ENCODE measurements at regions not wholly inside any gene's neighbourhood (a gene's known extent, or its start where the extent isn't known, plus 50 kb on each side); places are given as distances from the start of the nearest gene placed in this dataset.
"Not testable (repeated sequence)": the region's sequence is repeated elsewhere in the genome, so short reads cannot be mapped to it uniquely, and the experiment has no call there.

DNA sequence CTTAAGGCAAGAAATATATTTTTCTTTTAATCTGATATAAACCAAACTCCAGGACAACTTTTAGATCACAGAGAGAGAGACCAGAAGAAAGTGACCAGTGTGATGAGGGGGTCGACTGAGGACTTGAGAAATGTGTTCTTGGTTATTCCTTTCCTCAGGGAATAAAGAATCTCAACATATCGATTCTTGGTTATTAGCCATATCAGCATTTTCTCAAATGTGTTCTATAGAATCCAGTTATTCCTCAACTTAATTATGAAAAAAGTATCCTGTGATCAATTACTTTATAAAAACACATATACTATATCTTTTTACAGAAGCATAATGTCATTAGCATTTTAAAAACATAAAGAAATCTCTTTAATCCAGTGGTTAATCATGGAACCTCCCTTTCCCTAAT is 222.1 kb upstream of the FAM3C start:
- DNase-seq = no peak

DNA sequence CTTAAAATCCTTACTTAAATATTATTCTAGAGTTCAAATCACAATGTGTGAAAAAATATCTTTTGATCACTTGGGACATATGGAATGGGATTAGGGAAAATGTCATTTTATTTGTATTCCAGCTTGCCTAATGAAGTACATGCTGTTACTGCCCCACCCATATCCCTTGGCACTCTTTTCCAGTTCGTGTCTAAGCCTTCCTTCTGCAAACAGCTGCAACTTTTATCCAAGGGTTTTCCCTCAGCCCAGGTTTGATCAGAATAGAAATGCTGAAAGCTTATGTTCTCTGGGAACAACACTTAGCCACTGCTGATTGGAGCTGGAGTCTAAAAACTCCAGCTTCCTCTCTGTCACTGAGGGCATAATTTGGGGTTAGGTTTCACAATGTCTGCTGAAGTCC is 214.1 kb upstream of the FAM3C start:
- no peak for DNase-seq

DNA sequence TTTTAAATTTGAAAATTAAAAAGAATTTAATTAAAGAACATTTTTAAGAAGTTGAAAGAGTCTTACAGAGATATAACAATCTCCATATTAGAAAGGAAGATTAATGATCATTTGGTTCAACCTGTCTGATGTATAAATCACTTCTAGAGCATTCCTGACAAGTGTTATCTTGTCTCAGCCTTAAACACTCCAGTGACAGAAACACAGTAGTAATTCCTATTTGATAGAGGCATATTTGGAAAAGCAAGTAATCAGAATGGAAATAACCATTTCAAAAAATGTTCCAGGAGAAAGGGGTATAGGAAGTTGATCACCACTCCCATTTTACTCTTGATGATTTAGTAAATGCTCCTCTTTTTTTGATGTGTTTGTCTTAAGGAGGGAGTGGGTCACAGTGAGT is 213.1 kb upstream of the FAM3C start:
- no peak for DNase-seq

DNA sequence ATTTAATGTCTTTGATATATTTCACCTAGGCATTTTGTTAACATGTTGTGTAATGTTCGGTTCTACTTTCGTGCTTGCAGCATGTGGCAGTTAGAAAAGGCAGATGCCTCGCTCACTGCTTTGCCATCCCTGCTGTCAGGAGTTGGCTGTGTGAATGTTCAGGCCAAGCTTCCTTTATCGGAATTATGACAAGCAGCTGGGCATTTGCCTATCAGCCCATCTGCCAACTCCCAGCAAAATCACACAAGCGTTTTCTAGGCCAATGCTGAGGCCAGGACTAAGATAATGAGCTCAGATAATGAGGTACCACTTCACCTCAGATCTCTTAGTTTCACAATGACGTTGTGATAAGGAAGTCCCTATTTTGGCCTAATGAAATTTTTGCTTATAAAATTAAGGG is 212.7 kb upstream of the FAM3C start:
- peak; percentile 52 for DNase-seq

DNA sequence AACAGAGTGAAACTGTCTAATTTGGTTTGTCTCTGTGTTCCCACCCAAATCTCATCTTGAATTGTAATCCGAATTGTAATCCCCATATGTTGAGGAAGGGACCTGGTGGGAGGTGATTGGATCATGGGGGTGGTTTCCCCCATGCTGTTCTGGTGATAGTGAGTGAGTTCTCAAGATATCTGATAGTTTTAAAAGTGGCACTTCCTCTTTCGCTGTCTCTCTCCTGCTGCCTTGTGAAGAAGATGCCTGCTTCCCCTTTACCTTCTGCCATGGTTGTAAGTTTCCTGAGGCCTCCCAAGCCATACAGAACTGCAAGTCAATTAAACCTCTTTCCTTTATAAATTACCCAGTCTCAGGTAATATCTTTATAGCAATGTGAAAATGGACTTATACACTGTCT is 212.1 kb upstream of the FAM3C start:
- not testable (repeated sequence) for DNase-seq

DNA sequence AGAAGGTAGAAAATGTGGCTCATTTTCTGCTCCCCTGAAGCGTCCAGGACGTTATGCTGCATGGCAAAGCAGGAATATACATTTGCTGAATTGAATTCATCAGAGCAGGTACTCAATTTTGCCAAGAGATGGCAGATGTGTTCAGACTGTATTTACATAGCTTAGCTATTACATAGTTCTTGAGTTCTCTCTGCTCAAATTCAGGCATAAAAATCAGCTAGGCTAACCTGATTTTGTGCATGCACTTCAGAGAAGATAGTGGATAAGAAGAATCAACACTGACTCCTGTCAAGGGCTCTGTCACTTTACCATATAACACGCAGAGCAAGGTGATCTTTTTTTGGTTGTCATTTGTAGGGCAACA is 209.2 kb upstream of the FAM3C start:
- DNase-seq = peak; percentile 41

DNA sequence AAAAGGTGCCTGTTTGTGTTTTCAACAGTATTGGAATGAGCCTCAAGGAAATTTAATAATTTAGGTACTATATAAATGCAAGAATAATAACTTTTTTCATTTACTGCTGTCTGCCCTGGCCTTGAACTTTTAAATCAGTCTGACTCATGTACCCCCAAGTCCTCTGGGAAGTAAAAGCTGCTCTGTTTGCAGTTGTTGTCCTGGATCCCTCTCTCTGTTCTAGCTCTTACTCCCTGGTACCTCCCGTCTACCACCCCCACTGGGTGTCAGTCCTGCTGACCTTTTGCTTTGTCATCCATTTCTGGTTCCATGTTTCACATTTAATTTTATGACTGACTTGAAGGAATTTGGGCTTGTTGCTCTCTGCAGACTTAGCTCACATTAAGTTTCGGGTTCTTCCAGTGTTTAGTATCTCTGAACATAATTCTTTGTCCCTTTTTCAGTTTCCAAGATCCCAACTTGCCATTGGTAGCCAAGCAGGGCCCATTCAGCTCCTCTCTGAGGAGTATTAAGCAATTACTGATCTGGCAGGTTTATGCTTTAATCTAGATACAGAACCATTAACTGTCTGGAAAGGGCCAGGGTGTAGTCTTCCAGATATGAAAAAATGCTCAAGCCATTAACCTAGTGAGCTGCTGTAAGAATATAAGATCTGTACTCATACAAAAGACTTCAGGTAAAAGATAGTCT is 208.7 kb upstream of the FAM3C start:
- DNase-seq = no peak

DNA sequence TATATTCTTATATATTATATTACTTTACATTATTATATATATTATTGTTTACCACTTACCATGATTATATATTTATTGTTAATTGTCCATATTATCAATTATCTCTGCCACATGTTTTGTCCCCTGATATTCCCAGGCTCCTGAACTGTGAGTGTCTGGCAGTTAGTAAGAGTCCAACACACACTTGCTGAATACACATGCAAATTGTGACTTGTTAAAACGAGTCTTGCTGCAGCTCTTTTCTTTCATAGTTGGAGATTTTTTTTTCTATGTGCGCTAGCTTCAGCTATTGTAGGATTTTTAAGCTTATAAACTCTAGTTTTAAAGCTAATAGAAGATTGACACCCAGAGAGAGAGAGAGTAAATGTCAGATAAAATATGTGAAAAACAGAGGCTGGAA is 207.8 kb upstream of the FAM3C start:
- no peak for DNase-seq

DNA sequence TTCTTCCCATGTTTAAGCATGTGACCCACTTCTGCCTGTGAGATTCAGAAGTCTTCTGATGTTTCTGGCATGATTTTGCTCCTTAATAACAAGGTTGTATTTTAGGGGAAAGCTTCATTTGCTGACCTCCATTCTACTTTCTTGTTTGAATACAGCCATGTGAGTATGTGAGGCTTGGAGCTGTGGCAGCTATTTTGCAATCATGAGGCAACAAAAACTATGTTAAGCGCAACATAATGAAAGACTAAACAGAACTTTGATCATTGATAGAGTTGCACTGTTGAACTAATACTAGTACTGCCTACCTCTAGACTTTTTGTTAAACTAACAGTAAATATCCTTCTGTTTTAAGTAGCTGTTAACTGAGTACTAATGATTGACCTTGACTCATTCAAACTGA is 203.8 kb upstream of the FAM3C start:
- no peak for DNase-seq

DNA sequence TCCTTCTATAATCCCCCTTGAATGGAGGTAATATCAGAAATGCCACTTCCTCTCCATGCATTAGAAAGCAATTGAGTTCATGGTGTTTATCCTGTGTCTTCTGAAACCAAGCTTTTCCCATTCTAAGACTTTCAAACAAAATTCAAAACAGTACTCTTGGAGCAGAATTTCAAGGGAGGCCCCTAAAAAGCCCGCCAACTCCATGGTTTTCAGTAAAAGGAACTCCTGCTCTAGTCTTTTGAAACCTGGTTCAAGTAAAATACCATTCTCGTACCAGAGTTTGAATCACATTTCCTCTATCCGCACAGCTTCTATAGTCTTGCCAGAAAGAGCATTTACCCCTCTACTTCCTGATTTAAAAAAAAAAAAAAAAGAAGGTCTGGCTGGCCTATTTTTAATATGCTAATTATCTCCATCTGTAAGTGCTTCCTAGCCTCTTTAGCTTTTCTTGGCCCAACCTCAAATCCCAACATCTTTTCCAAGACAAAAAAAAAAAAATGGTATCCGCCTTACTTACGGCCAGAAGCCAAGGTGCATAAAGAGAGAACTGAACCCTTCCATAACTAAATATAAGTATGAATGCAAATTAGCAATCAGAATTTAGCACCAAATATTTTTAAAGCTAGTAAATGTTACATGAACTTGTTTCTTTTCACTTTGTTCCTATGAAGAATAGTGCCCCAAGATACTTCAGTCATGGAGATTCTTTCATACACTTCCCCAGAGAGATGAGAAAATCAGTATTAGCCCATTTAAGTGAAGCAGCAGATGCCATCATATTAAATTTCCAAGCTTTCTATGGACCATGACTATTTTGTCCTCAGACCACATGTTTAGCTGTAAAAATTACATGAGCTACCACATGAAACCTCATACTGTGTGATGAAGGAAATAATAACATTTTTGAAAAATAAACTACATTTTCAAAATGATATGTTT is 199.9 kb upstream of the FAM3C start:
- DNase-seq = no peak

DNA sequence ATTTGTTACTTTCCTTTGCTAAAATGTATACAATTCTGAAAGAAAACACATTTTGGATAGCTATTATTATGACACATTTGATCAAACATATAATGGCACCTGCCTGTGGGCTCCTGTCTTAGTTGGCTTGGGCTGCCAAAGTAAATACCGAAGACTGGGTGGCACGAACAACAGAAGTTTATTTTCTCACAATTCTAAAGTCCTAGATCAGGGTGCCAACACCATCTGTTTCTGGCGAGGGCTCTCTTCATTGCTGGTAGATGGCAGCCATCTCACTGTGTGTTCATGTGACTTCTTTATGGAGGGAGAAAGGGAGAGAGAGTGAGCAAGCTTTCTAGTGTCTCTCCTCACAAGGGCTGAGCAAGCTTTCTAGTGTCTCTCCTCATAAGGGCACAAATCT is 195.8 kb upstream of the FAM3C start:
- no peak for DNase-seq

DNA sequence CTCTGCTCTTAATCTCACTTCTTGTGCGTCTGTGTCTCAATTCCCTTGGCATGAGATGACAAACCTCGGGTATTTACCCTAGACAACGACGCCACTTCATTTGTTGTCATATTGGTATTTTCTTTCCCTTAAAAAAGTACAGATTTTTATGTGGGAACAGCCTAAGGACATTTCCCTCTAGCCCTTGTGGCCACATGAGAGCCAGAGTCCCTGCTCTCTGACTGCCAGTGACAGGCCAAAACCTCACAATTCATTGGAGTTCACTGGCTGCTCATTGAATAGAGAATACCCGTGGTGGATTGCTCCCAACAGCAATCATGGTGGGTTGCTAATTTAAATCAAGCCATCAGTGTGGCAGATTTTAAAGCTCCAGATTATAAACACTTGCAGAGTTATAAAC is 191.3 kb upstream of the FAM3C start:
- no peak for DNase-seq

DNA sequence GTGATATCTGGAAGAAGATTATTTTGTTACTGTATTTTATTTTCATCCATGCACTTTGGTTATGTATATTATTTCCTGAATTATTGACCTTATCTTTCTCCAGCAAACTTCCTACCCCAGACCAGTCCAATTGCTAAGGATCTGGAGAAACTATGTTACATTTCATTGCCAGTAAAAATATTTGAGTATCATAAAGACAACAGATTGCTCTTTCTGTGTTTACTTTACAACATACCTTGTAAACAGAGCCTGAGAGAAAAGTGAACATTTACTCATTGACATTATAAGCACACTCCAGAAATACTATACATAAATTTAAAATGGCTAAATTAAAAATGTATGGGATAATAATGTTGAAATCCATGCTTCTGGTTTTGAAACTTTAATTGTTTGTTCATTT is 186.2 kb upstream of the FAM3C start:
- no peak for DNase-seq

DNA sequence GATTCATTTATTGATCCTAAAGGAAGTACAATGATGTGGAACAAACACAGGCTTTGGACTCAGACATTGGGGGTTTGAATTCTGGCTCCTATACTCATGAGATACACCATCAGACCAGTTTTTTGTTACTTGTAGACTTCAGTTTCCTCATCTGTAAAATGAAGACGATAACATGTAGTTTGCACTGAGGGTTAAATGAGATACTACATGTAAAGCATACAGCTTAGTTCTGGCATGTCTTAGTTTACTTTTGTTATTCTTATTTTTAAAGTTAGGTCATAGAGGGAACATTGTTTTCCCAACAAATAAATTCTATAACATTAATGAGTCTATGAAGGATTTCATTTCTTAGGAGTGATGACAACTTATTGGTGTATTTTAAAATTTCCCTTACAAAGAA is 183.5 kb upstream of the FAM3C start:
- no peak for DNase-seq

DNA sequence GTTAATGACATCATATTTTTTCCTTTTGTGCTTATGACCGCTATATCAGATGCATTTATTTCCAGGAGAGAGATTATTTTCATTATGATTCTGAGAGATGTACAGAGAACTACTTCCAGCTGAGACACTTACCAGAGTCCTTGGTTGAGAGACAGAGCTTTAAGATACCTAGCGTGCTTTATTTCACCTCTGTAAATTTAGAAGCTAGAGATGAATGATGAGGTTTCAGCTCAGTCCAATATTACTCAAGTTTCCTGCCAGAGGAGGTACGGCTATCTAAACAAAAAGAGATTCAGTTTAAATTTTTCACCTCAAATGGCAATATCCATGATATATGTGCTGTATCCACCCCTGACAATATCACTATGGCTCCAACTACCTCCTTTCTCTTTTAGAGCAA is 182.6 kb upstream of the FAM3C start:
- DNase-seq = no peak

DNA sequence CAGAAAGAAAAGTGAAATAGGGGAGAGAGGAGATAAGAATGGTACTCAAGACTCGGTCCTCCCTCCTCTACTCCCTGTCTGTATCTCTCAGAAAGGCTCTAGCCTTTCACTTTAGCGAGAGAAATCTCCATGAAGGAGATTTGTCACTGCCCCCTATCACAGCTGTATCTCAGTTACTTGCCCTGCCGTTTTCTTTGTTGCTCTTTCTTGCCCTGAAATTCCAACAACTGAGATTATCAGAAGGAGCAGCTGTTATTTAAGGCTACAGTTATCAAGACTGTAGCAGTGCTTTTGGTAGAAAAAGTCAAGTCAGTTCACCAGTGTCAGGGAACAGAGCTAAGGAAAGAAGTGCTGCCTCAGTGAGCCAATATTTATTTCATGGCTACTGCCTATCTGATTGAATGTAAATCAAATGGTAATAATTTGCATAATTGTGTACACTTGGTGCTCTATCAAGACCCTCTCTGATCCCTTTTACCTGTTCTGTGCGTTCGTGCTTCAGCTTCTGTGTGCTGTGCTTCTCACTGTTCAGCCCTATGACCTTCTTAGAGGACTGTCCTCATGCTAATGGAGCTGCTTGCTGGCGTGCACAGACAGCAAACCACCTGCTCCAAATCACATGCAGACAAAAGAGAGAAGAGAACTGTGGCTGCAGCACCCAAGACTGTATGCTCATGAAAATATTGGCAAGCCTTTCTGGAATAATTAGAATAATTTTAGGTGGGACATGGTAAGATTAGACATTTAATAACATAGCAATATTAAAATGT is 180.2 kb upstream of the FAM3C start:
- DNase-seq = peak; percentile 58

DNA sequence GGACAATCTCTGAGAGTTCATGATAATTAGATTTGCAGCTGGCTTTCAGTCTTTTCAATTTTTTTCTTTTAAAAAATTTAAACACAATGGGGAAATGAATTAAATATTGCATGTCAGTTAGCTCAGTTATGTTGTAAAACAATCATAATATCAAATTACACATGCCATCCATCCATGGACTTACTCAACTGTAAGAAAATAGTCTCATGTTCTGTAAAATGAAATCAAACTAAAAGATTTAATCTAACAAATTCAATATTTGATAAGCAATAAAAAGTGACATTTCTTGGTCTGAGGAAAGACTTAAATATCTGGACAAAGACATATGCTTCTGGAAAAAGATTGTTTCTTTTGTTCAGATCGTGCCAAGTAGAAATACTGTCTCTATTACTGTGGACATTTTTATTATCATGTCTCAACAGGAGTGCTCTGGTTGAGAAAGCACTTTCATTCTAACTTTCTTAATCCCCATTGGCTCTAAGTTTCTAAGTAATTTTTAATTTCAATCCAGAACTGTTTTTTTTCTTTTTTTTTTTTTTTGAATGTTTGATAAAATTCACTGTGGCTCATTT is 179.2 kb upstream of the FAM3C start:
- peak; percentile 78 for DNase-seq

DNA sequence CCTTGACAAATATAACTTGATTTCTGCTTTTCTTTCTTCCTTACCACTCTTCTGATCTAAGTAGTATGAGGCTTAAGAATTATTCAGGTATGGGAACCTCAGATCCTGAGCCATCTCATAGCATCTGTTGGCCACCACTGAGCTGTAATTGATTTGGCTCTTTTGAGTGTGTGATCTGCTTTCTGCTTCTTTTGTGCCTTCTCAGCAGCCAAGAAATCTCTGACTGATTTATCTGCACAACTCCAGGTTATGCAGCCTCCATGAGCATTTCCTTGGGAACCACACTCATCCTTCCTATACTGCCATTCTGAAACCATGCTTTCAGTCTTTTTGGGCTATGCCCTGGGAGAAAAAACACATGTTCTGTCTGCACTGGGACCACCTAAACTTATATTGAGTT is 178.0 kb upstream of the FAM3C start:
- DNase-seq = no peak

DNA sequence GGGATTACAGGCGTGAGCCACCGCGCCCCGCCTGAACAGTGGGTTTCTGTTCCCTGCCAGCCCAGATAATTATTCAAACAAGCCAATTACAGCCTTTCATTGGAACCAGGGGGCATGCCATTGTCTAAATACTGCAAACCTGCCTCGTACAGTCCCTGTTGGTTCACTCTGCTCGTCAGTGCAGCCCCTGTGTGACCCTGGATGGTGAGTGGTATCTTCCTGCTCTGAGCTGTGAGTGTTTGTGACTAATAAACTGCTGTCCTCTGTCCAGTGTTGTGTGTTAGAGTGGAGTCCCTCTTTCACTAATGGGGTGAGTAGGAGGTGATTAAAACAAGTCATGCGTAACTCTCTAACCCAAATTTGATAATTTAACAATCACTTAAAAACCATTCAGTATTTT is 176.5 kb upstream of the FAM3C start:
- no peak for DNase-seq

DNA sequence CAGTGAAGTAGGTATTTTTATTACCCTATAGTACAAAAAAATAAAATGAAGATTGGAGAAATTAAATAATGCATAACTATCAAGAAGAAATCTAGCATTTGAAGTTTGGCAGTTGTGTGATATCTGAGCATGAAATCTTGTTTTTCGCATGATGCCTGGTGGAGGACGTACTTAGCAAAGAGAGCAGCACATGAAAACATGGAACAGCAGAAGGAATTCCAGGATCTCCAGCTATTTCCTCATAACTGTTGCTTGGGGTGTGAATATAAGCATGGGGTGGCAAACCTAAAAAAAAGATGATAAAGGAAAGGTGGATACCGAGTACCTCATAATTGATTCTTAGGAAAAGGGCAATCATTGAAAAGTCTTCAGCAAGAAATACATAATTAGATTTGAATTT is 174.3 kb upstream of the FAM3C start:
- no peak for DNase-seq

DNA sequence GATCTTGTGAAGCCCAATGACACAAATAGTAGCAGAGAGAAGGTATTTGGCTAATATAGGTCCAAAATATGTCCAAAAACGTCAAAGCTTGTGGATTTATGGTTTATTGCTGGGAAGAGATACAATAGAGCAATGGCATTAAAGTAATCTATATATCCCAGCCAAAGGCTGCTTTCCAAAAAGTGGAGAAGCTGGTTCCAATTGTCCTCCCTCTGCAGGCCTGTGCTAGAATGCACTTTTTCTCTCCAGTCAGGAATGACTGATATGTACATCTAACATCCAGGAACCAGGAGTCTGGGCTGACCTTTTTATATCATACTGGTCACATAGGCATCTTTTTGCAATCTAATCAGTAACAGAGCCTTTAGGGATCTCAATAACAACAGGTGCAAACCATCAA is 167.1 kb upstream of the FAM3C start:
- no peak for DNase-seq

DNA sequence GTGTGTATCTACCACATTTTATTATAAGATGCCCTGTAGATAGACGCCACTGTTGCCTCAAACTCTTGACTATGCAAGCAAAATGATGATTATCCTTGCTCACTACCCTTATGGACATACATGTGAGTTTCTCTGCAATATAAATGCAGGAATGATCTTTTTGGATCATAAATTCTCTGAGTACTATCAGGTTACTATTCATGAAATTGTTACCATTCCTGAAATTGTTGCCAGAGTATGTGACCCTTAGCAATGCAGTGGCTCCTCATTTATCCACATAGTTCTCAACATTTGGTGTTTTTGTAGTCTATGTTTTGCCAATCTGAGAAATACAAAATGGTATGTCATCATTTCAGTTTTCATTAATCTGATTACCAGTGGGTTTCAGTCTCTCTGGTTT is 166.2 kb upstream of the FAM3C start:
- DNase-seq = no peak

DNA sequence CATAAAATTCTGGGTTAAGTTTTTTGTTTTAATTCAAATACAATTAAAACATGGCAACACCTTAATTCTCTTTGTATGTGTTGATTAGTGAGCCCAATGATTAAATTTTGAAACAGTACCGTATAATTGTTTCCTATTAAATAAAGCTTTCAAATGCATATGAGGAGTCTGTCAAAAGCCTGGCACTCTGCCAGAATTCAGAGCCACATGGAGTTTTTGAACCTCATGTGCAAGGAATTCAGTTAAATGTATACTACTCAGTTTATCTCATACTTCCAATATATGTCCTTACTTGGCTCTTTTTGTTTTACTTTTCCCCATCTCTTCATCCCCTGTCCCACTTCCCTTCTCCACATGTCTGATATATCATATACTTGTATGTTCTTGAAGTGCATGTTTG is 165.6 kb upstream of the FAM3C start:
- DNase-seq = peak; percentile 64
